ENCODE measurements at regions not wholly inside any gene's neighbourhood (a gene's known extent, or its start where the extent isn't known, plus 50 kb on each side); places are given as distances from the start of the nearest gene placed in this dataset.

DNA sequence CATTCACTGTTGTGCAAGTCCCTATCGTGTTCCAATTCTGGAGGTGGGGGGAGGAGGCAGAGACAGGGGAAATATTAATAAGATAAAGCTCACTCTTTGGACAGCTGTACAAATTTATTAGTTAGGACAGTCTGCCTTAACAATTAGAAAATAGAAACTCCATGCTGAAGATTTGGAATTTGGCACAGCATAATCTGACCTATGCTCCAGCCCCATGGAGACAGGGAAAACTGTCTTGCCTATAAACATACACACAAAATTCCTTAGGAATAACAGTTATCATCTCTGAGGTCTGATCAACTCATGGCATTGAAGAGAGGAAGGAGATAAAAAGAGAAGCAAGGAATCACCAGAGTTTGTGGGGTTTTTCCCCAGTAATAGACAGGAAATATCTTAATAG, 335.4 kb upstream of the MEOX2 start:
- TF ChIP-seq, protein P1, sequence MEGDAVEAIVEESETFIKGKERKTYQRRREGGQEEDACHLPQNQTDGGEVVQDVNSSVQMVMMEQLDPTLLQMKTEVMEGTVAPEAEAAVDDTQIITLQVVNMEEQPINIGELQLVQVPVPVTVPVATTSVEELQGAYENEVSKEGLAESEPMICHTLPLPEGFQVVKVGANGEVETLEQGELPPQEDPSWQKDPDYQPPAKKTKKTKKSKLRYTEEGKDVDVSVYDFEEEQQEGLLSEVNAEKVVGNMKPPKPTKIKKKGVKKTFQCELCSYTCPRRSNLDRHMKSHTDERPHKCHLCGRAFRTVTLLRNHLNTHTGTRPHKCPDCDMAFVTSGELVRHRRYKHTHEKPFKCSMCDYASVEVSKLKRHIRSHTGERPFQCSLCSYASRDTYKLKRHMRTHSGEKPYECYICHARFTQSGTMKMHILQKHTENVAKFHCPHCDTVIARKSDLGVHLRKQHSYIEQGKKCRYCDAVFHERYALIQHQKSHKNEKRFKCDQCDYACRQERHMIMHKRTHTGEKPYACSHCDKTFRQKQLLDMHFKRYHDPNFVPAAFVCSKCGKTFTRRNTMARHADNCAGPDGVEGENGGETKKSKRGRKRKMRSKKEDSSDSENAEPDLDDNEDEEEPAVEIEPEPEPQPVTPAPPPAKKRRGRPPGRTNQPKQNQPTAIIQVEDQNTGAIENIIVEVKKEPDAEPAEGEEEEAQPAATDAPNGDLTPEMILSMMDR (IDR thresholded peaks at IDR 0.05), result no peak
- no peak for TF ChIP-seq POLR2A (IDR thresholded peaks at IDR 0.05)

Data from prostate gland (tissue), 2 donors.